Liver (tissue), 3 donors: ENCODE measurements at regions not wholly inside any gene's neighbourhood (a gene's known extent, or its start where the extent isn't known, plus 50 kb on each side); places are given as distances from the start of the nearest gene placed in this dataset.

Source experiments
- CTCF ChIP-seq: fragments of 150-350 bp; IDR thresholded peaks from 2 replicates; pipeline ENCODE4 v1.5.1; 2017; ENCODE audit warnings: improper control_type of control experiment, low read depth, low read length; ENCODE audit not compliant: missing input control
- JUND ChIP-seq, 2 donors: IDR thresholded peaks; 2 replicates each; pipeline ENCODE4 v1.6.1; 2016; ENCODE audit warnings: antibody characterized with exemption in 2 of 2
- MAX ChIP-seq: IDR thresholded peaks from 2 replicates; pipeline ENCODE4 v1.6.1; 2016; ENCODE audit warnings: antibody characterized with exemption
- RAD21 ChIP-seq, 2 donors: IDR thresholded peaks; 2 replicates each; pipeline ENCODE4 v1.6.1; 2016; ENCODE audit warnings: antibody characterized with exemption in 2 of 2, mild to moderate bottlenecking in 2 of 2
- REST ChIP-seq: IDR thresholded peaks from 2 replicates; pipeline ENCODE4 v1.6.1; 2016; ENCODE audit warnings: antibody characterized with exemption, mild to moderate bottlenecking
- RXRA ChIP-seq, 2 donors: IDR thresholded peaks; 2 replicates each; pipeline ENCODE4 v1.6.1; 2017 to 2018; ENCODE audit warnings: antibody characterized with exemption in 2 of 2, mild to moderate bottlenecking in 1 of 2
- TAF1 ChIP-seq: conservative IDR thresholded peaks from 2 replicates; pipeline ENCODE4 v1.6.1; 2016; ENCODE audit warnings: antibody characterized with exemption, mild to moderate bottlenecking
- YY1 ChIP-seq: IDR thresholded peaks from 2 replicates; pipeline ENCODE4 v1.6.1; 2016; ENCODE audit warnings: antibody characterized with exemption, mild to moderate bottlenecking
- ZBTB33 ChIP-seq: IDR thresholded peaks from 2 replicates; pipeline ENCODE4 v1.6.1; 2016; ENCODE audit warnings: antibody characterized with exemption
- donor health status: healthy.
- donor health status: healthy.

GRCh38 chrX:55816023-55816422, 98.5 kb downstream of the RRAGB start:
- no peak for TF ChIP-seq ZBTB33
- no peak for TF ChIP-seq JUND (IDR thresholded peaks at IDR 0.05)
- TF ChIP-seq CTCF: no peak
- TF ChIP-seq RXRA (IDR thresholded peaks at IDR 0.05): no peak
- TF ChIP-seq MAX: no peak
- TF ChIP-seq REST: no peak
- TF ChIP-seq TAF1: no peak
- TF ChIP-seq RAD21 (IDR thresholded peaks at IDR 0.05): no peak
- TF ChIP-seq YY1: no peak
